Stimulated activated CD4-positive, alpha-beta T cell treated with anti-CD3 and anti-CD28 coated beads, Interleukin-1b, Interleukin-23, amount 100 ng/mL, for 24 hours (primary cell): ENCODE measurements at regions not wholly inside any gene's neighbourhood (a gene's known extent, or its start where the extent isn't known, plus 50 kb on each side); places are given as distances from the start of the nearest gene placed in this dataset.
"Not testable (repeated sequence)": the region's sequence is repeated elsewhere in the genome, so short reads cannot be mapped to it uniquely, and the experiment has no call there.

Source experiments
- DNase-seq, 4 experiments: peaks; one replicate each; pipeline ENCODE4 v3.0.0-alpha.2; 2020; ENCODE audit warnings: low read depth in 4 of 4, low spot score in 1 of 4

GRCh38 chr1:116185161-116185701, 74.0 kb downstream of the MAB21L3 start:
- no peak for DNase-seq

GRCh38 chr1:116189481-116189880, 78.3 kb downstream of the MAB21L3 start:
- no peak for DNase-seq

GRCh38 chr1:116191294-116191693, 80.1 kb downstream of the MAB21L3 start:
- no peak for DNase-seq

GRCh38 chr1:116193768-116194167, 82.6 kb downstream of the MAB21L3 start:
- DNase-seq, result no peak

GRCh38 chr1:116194568-116194967, 83.4 kb downstream of the MAB21L3 start:
- DNase-seq, result no peak

- no peak for DNase-seq
These were observed 84.1 kb downstream of the MAB21L3 start for GRCh38 chr1:116195077-116195868.

GRCh38 chr1:116200343-116200742, 89.1 kb downstream of the MAB21L3 start:
- DNase-seq, result not testable (repeated sequence)

GRCh38 chr1:116201911-116202310, 90.7 kb downstream of the MAB21L3 start:
- no peak for DNase-seq

GRCh38 chr1:116203181-116203723, 92.1 kb downstream of the MAB21L3 start:
- DNase-seq, result no peak

GRCh38 chr1:116203920-116204319, 92.7 kb downstream of the MAB21L3 start:
- DNase-seq, result no peak

GRCh38 chr1:116205941-116206679, 94.9 kb downstream of the MAB21L3 start:
- DNase-seq, result no peak

GRCh38 chr1:116207126-116207735, 96.0 kb downstream of the MAB21L3 start:
- DNase-seq, result no peak

GRCh38 chr1:116208136-116208535, 96.9 kb downstream of the MAB21L3 start:
- no peak for DNase-seq

GRCh38 chr1:116211294-116211693, 100.1 kb downstream of the MAB21L3 start:
- no peak for DNase-seq

- no peak for DNase-seq
These were observed 107.7 kb downstream of the MAB21L3 start for GRCh38 chr1:116218922-116219321.

- no peak for DNase-seq
These were observed 108.6 kb downstream of the MAB21L3 start for GRCh38 chr1:116219651-116220434.

- no peak for DNase-seq
These were observed 112.9 kb downstream of the MAB21L3 start for GRCh38 chr1:116224111-116224510.

GRCh38 chr1:116224561-116224960, 113.4 kb downstream of the MAB21L3 start:
- no peak for DNase-seq

- DNase-seq, result no peak
These were observed 114.8 kb downstream of the MAB21L3 start for GRCh38 chr1:116226017-116226416.

GRCh38 chr1:116228511-116228910, 117.3 kb downstream of the MAB21L3 start:
- DNase-seq, result no peak

GRCh38 chr1:116230712-116231111, 119.5 kb downstream of the MAB21L3 start:
- no peak for DNase-seq
